IMR-90 (cell line): ENCODE measurements at regions not wholly inside any gene's neighbourhood (a gene's known extent, or its start where the extent isn't known, plus 50 kb on each side); places are given as distances from the start of the nearest gene placed in this dataset.

Source experiments
- ATAC-seq: fragments of 200-7000 bp; cut with Tn5 transposase; 2 replicates; pipeline ENCODE4 v1.9.1; 2020; ENCODE audit warnings: low read depth, mild to moderate bottlenecking, moderate library complexity
- BruUV-seq: library from RNA; stranded (reverse); fragments of 400-500 nt; replicated peaks from 2 replicates; lab custom pipeline; 2021; lab: Mats Ljungman, UMichigan
- CTCF ChIA-PET: fragments of 300-600 bp; formaldehyde crosslinking; extraction: SDS; loops from one replicate; lab custom pipeline; 2021; ENCODE audit warnings: antibody characterized with exemption; lab: Yijun Ruan, JAX
- POLR2A ChIA-PET: fragments of 300-600 bp; sonication (Branson Sonifier 250); formaldehyde crosslinking; loops from one replicate; lab custom pipeline; 2022; ENCODE audit warnings: antibody characterized with exemption; ENCODE audit not compliant: unreplicated experiment; lab: Charles Lee
- DNase-seq: peaks from one replicate; pipeline ENCODE4 v3.0.0; 2013
- H2AFZ ChIP-seq: replicated peaks from 2 replicates; pipeline ENCODE3; 2013; ENCODE audit warnings: low read length, mild to moderate bottlenecking; ENCODE audit not compliant: poor library complexity
- H2AK5ac ChIP-seq: 2 replicates; pipeline ENCODE4 v1.6.1; 2013; ENCODE audit warnings: low read depth, low read length, inconsistent platforms
- H2AK9ac ChIP-seq: replicated peaks from 2 replicates; pipeline ENCODE3; 2013; ENCODE audit warnings: mild to moderate bottlenecking, low read depth, low read length, moderate library complexity; ENCODE audit not compliant: poor library complexity
- H2BK120ac ChIP-seq: 2 replicates; pipeline ENCODE4 v1.6.1; 2013; ENCODE audit warnings: low read depth, low read length, inconsistent platforms
- H2BK15ac ChIP-seq: 3 replicates; pipeline ENCODE4 v1.6.1; 2013; ENCODE audit warnings: low read depth, low read length, inconsistent platforms
- H2BK20ac ChIP-seq: 2 replicates; pipeline ENCODE4 v1.6.1; 2013; ENCODE audit warnings: low read depth, mild to moderate bottlenecking, inconsistent platforms, low read length, moderate library complexity
- H2BK5ac ChIP-seq: 2 replicates; pipeline ENCODE4 v1.6.1; 2013; ENCODE audit warnings: mild to moderate bottlenecking, low read depth, low read length, inconsistent platforms; ENCODE audit not compliant: poor library complexity, severe bottlenecking
- H3K14ac ChIP-seq: replicated peaks from 2 replicates; pipeline ENCODE4 v1.6.1; 2013; ENCODE audit warnings: low read depth, low read length, inconsistent platforms
- H3K18ac ChIP-seq: 2 replicates; pipeline ENCODE4 v1.6.1; 2013; ENCODE audit warnings: low read depth, low read length, control low read depth
- H3K23ac ChIP-seq: 2 replicates; pipeline ENCODE4 v1.6.1; 2013; ENCODE audit warnings: low read depth, low read length, inconsistent platforms
- H3K27ac ChIP-seq: 2 replicates; pipeline ENCODE4 v1.5.1; 2013; ENCODE audit warnings: mild to moderate bottlenecking, control low read depth, low read length; ENCODE audit not compliant: insufficient read depth
- H3K27me3 ChIP-seq: 2 replicates; pipeline ENCODE4 v1.6.1; 2013; ENCODE audit warnings: low read length; ENCODE audit not compliant: control insufficient read depth, insufficient read depth
- H3K36me3 ChIP-seq: 2 replicates; pipeline ENCODE4 v1.6.1; 2013; ENCODE audit warnings: low read length, mixed read lengths; ENCODE audit not compliant: control insufficient read depth, insufficient read depth
- H3K4ac ChIP-seq: 2 replicates; pipeline ENCODE4 v1.6.1; 2013; ENCODE audit warnings: low read depth, low read length, inconsistent platforms
- H3K4me1 ChIP-seq: 2 replicates; pipeline ENCODE4 v1.6.1; 2013; ENCODE audit warnings: low read length, mixed read lengths; ENCODE audit not compliant: control insufficient read depth, insufficient read depth
- H3K4me2 ChIP-seq: 2 replicates; pipeline ENCODE4 v1.6.1; 2013; ENCODE audit warnings: low read depth, mild to moderate bottlenecking, control low read depth, low read length, moderate library complexity
- H3K4me3 ChIP-seq: 2 replicates; pipeline ENCODE4 v1.5.1; 2013; ENCODE audit warnings: low read depth, mild to moderate bottlenecking, control low read depth, low read length, moderate library complexity; ENCODE audit not compliant: insufficient read depth
- H3K56ac ChIP-seq: 2 replicates; pipeline ENCODE4 v1.6.1; 2013; ENCODE audit warnings: low read length, inconsistent platforms; ENCODE audit not compliant: insufficient read depth; ENCODE audit errors: extremely low read depth
- H3K79me1 ChIP-seq, 2 experiments: 2 replicates each; pipeline ENCODE4 v1.6.1; 2013; ENCODE audit warnings: low read length in 2 of 2, inconsistent platforms in 1 of 2, low read depth in 1 of 2
- H3K9ac ChIP-seq: 2 replicates; pipeline ENCODE4 v1.6.1; 2013; ENCODE audit warnings: low read depth, low read length, control low read depth
- H3K9me1 ChIP-seq: 2 replicates; pipeline ENCODE4 v1.6.1; 2013; ENCODE audit warnings: low read length, inconsistent platforms; ENCODE audit not compliant: insufficient read depth
- H3K9me3 ChIP-seq: 2 replicates; pipeline ENCODE4 v1.6.1; 2013; ENCODE audit warnings: low read length; ENCODE audit not compliant: control insufficient read depth, insufficient read depth
- H4K20me1 ChIP-seq: 2 replicates; pipeline ENCODE4 v1.6.1; 2013; ENCODE audit warnings: low read length, inconsistent platforms; ENCODE audit not compliant: insufficient read depth
- H4K5ac ChIP-seq: 2 replicates; pipeline ENCODE4 v1.6.1; 2013; ENCODE audit warnings: mild to moderate bottlenecking, low read depth, low read length, control low read depth
- H4K8ac ChIP-seq, 2 experiments: 2 replicates each; pipeline ENCODE4 v1.6.1; 2013; ENCODE audit warnings: low read depth in 2 of 2, low read length in 2 of 2, control low read depth in 1 of 2, inconsistent platforms in 1 of 2
- H4K91ac ChIP-seq: 2 replicates; pipeline ENCODE4 v1.6.1; 2013; ENCODE audit warnings: low read depth, low read length, inconsistent platforms; ENCODE audit not compliant: insufficient read depth
- CEBPB ChIP-seq: IDR thresholded peaks from 2 replicates; pipeline ENCODE4 v1.6.1; 2012; ENCODE audit warnings: low read depth, low read length, improper control_type of control experiment
- CHD1 ChIP-seq: IDR thresholded peaks from 2 replicates; pipeline ENCODE4 v1.6.1; 2012; ENCODE audit warnings: low read depth, low read length, improper control_type of control experiment
- NFE2L2 ChIP-seq: fragments of 150-350 bp; IDR thresholded peaks from 2 replicates; pipeline ENCODE4 v1.6.1; 2016; ENCODE audit warnings: low read depth, mild to moderate bottlenecking, low read length
- RAD21 ChIP-seq: IDR thresholded peaks from 2 replicates; pipeline ENCODE4 v1.6.1; 2012; ENCODE audit warnings: low read length, improper control_type of control experiment
- RFX5 ChIP-seq: IDR thresholded peaks from 2 replicates; pipeline ENCODE4 v1.8.0; 2012; ENCODE audit warnings: low read depth, mild to moderate bottlenecking, low read length, moderate library complexity
- SMC3 ChIP-seq: fragments of 150-350 bp; IDR thresholded peaks from 2 replicates; pipeline ENCODE4 v1.6.1; 2016; ENCODE audit warnings: low read depth, mild to moderate bottlenecking, antibody characterized with exemption, low read length, moderate library complexity
- WGBS, 2 experiments: methylation state at CpG; one replicate each; pipeline versions ENCODE4 v1.1.5 to v1.1.7; 2013; ENCODE audit warnings: missing lambda C conversion rate in 2 of 2; ENCODE audit not compliant: insufficient read length in 1 of 2; ENCODE audit errors: extremely low coverage in 2 of 2; 5-methylcytosine and 5-hydroxymethylcytosine counted together
- dilution Hi-C: fragments of 300-500 bp; cut with HindIII; formaldehyde crosslinking; loops from one replicate; pipeline ENCODE4 v1.14.3; 2018; ENCODE audit warnings: low sequenced_read_pairs; ENCODE audit not compliant: unreplicated experiment
- in situ Hi-C: fragments of 300-500 bp; cut with MboI; formaldehyde crosslinking; loops from 3 replicates; pipeline ENCODE4 v1.14.3; 2019; ENCODE audit warnings: low sequenced_read_pairs, inconsistent platforms, mixed read lengths
- intact Hi-C: fragments of 100-400 bp; cut with micrococcal nuclease; formaldehyde crosslinking; loops from 2 replicates; pipeline ENCODE4 v1.10.0; 2022
- TF ChIP-seq, protein P1 (sequence below): fragments of 150-350 bp; IDR thresholded peaks from 2 replicates; pipeline ENCODE4 v1.6.1; 2017; ENCODE audit warnings: mild to moderate bottlenecking, antibody characterized with exemption, low read length, low read depth
- TF ChIP-seq, protein P2 (sequence below): fragments of 150-350 bp; IDR thresholded peaks from 2 replicates; pipeline ENCODE4 v1.6.1; 2016; ENCODE audit warnings: low read depth, mild to moderate bottlenecking, low read length, moderate library complexity, borderline replicate concordance
- TF ChIP-seq, protein P3 (sequence below): conservative IDR thresholded peaks from 2 replicates; pipeline ENCODE4 v1.5.1; 2012; ENCODE audit warnings: mild to moderate bottlenecking, low read depth, low read length, improper control_type of control experiment

DNA sequence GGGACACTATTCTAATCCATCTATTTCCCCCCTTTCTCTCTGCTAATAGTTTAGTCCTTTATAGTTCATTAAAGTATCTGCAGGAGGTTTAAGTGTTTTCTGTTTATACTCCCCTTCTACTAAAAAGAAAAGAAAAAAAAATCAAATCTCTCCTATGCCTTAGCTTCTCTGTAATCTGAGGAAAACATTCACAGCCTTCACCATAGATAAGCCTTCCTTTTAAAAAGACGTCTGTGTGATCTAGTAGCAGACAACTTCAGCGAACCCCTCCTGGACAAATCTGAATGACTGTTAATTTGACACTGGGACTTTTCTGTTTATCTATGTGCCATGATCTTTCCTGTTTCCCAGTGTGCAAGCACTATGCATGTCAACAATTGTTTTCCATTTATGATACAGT is 70.4 kb upstream of the CDH19 start:
- in situ Hi-C loops: no loop called here
- TF ChIP-seq, protein P1, sequence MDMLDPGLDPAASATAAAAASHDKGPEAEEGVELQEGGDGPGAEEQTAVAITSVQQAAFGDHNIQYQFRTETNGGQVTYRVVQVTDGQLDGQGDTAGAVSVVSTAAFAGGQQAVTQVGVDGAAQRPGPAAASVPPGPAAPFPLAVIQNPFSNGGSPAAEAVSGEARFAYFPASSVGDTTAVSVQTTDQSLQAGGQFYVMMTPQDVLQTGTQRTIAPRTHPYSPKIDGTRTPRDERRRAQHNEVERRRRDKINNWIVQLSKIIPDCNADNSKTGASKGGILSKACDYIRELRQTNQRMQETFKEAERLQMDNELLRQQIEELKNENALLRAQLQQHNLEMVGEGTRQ: no peak
- TF ChIP-seq CEBPB (no peak), RFX5 (no peak), SMC3 (no peak), RAD21 (no peak), CHD1 (no peak), NFE2L2 (no peak)
- TF ChIP-seq, protein P2, sequence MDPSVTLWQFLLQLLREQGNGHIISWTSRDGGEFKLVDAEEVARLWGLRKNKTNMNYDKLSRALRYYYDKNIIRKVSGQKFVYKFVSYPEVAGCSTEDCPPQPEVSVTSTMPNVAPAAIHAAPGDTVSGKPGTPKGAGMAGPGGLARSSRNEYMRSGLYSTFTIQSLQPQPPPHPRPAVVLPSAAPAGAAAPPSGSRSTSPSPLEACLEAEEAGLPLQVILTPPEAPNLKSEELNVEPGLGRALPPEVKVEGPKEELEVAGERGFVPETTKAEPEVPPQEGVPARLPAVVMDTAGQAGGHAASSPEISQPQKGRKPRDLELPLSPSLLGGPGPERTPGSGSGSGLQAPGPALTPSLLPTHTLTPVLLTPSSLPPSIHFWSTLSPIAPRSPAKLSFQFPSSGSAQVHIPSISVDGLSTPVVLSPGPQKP: no peak
- TF ChIP-seq, protein P3, sequence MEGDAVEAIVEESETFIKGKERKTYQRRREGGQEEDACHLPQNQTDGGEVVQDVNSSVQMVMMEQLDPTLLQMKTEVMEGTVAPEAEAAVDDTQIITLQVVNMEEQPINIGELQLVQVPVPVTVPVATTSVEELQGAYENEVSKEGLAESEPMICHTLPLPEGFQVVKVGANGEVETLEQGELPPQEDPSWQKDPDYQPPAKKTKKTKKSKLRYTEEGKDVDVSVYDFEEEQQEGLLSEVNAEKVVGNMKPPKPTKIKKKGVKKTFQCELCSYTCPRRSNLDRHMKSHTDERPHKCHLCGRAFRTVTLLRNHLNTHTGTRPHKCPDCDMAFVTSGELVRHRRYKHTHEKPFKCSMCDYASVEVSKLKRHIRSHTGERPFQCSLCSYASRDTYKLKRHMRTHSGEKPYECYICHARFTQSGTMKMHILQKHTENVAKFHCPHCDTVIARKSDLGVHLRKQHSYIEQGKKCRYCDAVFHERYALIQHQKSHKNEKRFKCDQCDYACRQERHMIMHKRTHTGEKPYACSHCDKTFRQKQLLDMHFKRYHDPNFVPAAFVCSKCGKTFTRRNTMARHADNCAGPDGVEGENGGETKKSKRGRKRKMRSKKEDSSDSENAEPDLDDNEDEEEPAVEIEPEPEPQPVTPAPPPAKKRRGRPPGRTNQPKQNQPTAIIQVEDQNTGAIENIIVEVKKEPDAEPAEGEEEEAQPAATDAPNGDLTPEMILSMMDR: no peak
- ChIA-PET CTCF (no interaction called here), POLR2A (no interaction called here)
- H3K23ac ChIP-seq: no peak overlapping the region
- no peak overlapping the region for H2BK20ac ChIP-seq
- H2BK15ac ChIP-seq: no peak overlapping the region
- H3K4me2 ChIP-seq: no peak overlapping the region
- no peaks in the 10 kb centered on the region for H3K4me1 ChIP-seq
- H4K8ac ChIP-seq: no peak overlapping the region
- peaks cover 12% of the 10 kb centered on the region for H3K9me3 ChIP-seq
- H3K14ac ChIP-seq: no peak overlapping the region
- H3K36me3 ChIP-seq: no peaks in the 10 kb centered on the region
- no peak overlapping the region for H3K9ac ChIP-seq
- no peak overlapping the region for H3K4me3 ChIP-seq
- DNase-seq (no peak), ATAC-seq (no peak)
- H2BK120ac ChIP-seq: no peak overlapping the region
- H4K91ac ChIP-seq: no peak overlapping the region
- no peak overlapping the region for H4K5ac ChIP-seq
- dilution Hi-C loops: no loop called here
- intact Hi-C loops: no loop called here
- H3K4ac ChIP-seq: no peak overlapping the region
- H2AK9ac ChIP-seq: no peak overlapping the region
- H3K9me1 ChIP-seq: no peaks in the 10 kb centered on the region
- H2AK5ac ChIP-seq: no peak overlapping the region
- H3K56ac ChIP-seq: no peak overlapping the region
- no peak overlapping the region for H3K27ac ChIP-seq
- no peaks in the 10 kb centered on the region for H3K27me3 ChIP-seq
- H3K79me1 ChIP-seq: no peaks in the 10 kb centered on the region
- H2BK5ac ChIP-seq: no peak overlapping the region
- no peaks in the 10 kb centered on the region for H4K20me1 ChIP-seq
- no CpG with 5 or more reads among the region's 2 CpGs for WGBS, 2 experiments
- no TSS peak for BruUV-seq
- H3K18ac ChIP-seq: no peak overlapping the region
- no peak overlapping the region for H2AFZ ChIP-seq
